ENCODE measurements at regions not wholly inside any gene's neighbourhood (a gene's known extent, or its start where the extent isn't known, plus 50 kb on each side); places are given as distances from the start of the nearest gene placed in this dataset.

DNA sequence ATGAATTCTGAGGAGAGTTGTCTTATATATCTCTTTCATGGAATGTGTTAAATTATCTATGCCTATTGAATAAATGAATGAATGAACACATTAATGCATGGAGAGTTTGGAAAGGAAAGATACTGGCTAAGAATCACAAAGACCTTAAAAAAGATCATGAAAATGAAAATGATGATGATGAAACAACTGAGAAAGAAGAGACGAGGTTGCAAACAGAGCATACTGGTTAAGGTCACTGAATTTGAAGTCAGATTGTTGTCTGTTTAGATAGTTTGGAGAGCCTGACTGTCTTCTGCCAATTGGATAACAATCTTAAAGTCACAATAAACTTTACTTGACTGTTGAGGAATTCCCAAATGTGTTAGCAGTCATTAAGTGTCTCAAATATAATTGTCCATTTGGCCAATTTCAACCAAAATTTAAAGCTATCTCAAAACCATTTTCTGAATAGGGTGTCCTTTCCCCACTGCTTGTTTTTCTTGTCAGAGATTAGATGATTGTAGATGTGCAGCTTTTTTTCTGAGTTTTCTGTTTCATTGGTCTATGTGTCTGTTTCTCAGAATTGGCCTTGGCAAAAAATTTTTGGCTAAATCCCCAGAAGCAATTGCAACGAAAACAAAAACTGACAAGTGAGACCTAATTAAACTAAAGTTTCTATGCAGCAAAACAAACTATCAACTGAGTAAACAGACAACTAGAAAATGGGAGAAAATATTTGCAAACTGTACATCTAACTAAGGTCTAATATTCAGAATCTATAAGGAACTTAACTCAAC is 132.2 kb downstream of the PTGER3 start:
- TF ChIP-seq GATA2 (IDR thresholded peaks at IDR 0.05; ENCODE audit: low read depth, low read length), result no peak
- TF ChIP-seq GATA3 (IDR thresholded peaks at IDR 0.05; ENCODE audit: low read depth, low read length), result no peak

DNA sequence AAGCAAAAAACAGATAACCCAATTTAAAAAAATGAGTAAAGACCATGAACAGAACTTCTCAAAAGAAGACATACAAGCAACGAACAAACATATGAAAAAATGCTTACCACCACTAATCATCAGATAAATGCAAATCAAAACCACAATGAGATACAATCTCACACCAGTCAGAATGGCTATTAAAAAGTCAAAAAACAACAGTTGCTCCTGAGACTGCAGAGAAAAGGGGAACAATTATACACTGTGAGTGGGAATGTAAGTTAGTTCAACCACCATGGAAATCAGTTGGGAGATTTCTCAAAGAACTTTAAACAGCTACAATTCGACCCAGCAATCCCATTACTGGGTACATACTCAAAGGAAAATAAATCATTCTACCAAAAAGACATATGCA is 131.6 kb downstream of the PTGER3 start:
- no peak for TF ChIP-seq GATA2 (IDR thresholded peaks at IDR 0.05; ENCODE audit: low read depth, low read length)
- TF ChIP-seq GATA3 (IDR thresholded peaks at IDR 0.05; ENCODE audit: low read depth, low read length), result no peak

DNA sequence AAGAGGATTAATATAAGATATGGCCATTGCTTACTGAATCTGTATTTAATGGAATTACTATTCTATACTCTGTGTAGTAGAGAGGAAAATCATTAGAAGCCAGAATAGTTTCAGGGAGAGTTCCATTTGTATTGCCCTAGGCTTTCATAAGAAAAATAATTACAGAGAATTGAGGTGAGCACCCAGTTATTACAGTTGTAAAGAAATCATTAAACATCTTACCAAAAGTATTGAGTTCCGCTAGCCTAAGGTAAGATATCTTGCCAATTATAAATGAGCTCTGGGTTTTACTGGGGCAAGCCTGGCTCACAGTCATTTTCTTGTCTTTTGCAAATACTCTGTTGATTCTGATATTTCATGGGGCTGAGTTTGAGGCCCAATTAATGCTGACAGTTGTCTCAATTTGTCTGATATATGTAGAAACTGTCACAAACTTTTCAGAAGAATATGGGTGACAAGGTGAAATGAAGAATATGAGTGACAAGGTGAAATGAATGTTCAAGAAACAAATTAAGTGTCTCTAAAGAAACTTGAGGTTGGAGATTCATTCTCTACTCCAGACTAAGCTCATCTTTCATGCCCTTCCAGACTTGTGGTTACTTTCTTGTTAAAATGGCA is 127.8 kb downstream of the PTGER3 start:
- TF ChIP-seq GATA2 (IDR thresholded peaks at IDR 0.05; ENCODE audit: low read depth, low read length), result no peak
- no peak for TF ChIP-seq GATA3 (IDR thresholded peaks at IDR 0.05; ENCODE audit: low read depth, low read length)
